GM10266 (cell line): ENCODE measurements at regions not wholly inside any gene's neighbourhood (a gene's known extent, or its start where the extent isn't known, plus 50 kb on each side); places are given as distances from the start of the nearest gene placed in this dataset.

ENCODE experiments used
- DNase-seq: peaks from one replicate; pipeline ENCODE4 v3.0.0; 2012; ENCODE audit errors: extremely low spot score
- TF ChIP-seq, protein P1 (sequence below): IDR thresholded peaks from 2 replicates; pipeline ENCODE4 v1.5.1; 2012; ENCODE audit warnings: mild to moderate bottlenecking, low read depth; ENCODE audit not compliant: control insufficient read depth, insufficient read depth; ENCODE audit errors: missing control alignments

DNA sequence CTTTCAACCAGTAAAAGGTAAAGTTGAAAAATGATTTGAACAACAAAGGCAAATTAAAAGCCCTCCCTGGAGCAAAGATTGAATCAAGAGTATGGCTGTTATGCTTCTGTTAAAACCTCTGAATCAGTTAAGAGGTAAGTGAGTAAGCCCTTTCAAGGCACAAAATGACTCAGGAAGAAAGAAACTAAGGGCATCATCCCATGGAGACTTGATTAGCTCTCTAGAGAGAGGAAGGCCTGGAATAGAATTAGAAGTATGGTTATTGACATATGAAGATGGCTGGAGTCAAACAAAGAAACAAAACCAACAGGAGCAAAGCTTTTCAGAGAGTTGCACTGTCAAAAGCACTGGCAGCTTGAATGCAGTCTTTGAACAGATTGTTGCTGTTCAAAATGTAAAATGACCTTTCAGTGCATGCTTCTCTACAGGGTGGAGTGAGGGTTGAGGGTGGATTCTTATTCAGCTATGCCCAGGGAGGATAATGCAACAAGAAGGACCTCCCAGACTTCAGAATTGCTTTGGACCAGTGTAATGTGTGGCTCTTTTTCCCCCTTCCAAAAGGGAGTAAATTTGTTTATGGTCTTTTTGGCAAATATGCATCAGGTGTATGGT is 365.5 kb downstream of the GBA3 start:
- TF ChIP-seq, protein P1, sequence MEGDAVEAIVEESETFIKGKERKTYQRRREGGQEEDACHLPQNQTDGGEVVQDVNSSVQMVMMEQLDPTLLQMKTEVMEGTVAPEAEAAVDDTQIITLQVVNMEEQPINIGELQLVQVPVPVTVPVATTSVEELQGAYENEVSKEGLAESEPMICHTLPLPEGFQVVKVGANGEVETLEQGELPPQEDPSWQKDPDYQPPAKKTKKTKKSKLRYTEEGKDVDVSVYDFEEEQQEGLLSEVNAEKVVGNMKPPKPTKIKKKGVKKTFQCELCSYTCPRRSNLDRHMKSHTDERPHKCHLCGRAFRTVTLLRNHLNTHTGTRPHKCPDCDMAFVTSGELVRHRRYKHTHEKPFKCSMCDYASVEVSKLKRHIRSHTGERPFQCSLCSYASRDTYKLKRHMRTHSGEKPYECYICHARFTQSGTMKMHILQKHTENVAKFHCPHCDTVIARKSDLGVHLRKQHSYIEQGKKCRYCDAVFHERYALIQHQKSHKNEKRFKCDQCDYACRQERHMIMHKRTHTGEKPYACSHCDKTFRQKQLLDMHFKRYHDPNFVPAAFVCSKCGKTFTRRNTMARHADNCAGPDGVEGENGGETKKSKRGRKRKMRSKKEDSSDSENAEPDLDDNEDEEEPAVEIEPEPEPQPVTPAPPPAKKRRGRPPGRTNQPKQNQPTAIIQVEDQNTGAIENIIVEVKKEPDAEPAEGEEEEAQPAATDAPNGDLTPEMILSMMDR, result no peak
- DNase-seq, result no peak

DNA sequence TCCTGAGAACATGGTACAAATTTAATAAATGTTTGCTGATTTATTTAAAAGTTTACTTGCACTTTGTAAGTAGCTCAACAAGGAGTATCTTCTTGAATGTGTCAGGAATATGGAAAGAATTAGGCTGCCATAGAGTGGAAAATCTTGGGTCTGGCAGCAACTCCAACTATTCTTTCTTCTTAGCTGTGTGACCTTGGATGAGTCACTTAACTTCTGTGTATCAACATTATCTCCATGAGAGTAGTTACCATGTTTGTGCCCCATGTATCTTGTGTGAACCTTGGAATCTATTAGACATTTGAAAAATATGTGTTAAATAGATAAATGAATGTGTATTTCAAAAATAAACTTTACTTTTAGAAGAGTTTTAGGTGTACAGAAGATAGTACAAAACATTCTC is 348.8 kb downstream of the GBA3 start:
- no peak for DNase-seq
- TF ChIP-seq, protein P1, result no peak

DNA sequence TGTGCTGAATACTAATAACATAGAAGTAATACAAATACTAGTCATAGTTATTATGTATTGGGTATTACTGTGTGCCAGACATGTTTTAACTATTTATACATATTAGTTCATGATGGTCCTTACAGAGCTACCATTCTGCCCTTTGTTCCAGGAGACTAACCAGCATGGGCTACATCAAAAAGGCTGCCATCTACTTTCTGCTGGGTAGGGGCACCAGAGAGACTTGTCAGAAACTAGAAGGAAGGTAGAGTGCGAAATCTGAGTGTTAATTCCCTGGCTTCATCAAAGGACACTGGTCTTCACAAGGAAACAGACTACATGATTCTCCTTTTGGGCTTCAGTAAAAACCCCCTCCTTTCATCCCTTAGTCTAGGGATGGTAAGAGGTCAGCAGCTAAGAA is 347.8 kb downstream of the GBA3 start:
- DNase-seq, result no peak
- TF ChIP-seq, protein P1, result no peak

DNA sequence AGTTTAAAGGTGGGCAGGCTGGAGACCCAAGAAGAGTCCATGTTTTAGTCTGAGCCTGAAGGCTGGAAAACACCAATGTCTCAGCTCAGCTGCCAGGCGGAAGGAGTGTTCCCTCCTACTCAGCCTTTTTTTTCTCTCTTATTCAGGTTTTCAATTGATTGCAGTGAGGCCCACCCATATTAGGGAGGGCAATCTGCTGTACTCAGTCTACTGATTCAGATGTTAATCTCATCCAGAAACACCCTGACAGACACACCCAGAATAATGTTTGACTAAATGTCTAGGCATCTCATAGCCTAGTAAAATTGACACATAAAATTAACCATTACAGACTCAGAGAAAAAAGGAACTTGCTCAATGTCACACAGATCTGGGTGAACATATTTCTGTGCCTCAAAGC is 347.1 kb downstream of the GBA3 start:
- TF ChIP-seq, protein P1, result no peak
- no peak for DNase-seq

DNA sequence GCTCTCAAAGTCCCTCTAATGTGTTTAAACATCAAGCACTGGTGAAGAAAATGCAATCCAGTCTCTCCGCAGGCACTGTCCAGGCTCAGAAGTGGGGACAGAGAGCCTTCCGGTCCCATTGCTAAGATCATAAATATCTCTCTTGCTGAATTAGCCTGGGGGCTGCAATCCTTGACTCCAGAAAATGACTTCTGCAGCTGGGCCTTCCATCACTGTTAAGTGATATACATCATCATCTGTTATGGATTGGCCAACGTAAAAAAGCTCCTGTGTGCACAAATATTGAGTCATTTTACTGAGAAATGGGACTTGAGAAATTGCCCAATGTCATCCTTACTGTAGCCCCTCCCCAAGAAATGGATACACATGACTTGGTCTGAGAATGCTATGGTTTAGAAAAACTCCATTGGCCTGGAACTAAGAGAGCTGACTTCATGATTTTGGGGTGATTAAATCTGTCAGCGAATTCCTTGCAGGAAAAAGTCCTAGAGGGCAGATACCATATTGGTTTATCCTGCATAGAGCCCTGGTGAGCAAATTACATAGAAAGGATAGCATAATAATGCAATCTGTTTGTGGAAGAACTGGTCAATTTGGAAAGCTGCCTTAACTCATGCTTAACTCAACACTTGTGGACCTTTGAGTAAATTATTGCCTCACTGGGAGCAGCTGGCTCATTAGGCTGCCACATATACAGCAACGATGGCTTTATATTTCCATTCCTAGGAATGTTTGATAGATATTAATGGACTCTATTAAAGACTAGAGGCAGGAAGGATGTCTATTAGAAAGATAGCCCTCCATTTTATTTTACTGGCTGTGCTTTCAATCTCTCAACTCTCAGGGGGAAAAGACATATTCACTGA is 346.1 kb downstream of the GBA3 start:
- no peak for DNase-seq
- TF ChIP-seq, protein P1, result no peak

DNA sequence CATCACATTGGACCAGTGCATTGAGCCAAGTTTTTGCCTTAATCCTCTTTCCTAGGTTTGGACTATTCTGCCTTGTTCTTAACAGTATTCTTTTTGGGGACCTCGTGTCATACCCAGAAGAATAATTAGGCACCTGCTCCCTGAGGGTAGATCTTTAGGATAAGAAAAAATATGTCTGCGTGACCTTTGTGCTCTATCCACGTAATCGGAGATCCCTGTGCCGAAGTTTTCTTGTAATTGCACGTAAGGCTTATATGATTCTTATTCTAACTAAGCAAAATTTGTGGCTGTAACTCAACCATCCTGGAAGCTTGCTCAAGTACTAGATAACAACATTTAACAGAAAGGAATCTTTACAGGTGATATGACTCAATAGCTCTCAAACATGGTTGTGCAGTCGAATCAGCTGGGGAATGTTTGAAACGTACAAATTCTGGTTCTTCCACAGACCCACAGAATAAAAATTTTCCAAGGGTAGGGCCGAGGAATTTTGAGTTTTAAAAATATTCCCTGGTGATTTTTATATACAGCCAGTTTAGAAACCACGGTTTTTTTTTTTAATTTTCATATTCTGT is 344.3 kb downstream of the GBA3 start:
- DNase-seq, result no peak
- TF ChIP-seq, protein P1, result no peak

DNA sequence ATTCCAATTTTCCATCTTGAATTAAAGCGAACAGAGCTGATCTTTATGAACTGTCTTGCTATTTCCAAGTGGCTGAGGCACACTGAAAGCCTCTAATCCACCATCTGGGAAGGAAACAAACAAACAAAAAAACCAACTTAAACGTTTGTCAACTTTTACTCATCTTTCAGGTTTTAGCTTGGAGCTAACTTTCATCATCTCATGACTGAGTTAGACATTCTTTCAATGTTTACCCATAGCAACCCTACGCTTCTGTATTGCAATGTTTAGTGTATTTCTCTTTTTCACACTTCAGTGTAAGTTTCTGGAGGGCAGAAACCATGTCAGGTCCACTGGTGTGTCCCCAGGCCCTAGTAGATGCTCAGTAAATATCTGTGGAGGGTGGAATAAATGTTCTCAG is 343.8 kb downstream of the GBA3 start:
- TF ChIP-seq, protein P1, result no peak

More for the DNA sequence above, 343.8 kb downstream of the GBA3 start:
- no peak for DNase-seq
